OCI-LY3 (cell line): ENCODE measurements at regions not wholly inside any gene's neighbourhood (a gene's known extent, or its start where the extent isn't known, plus 50 kb on each side); places are given as distances from the start of the nearest gene placed in this dataset.

Experiments
- H2AFZ ChIP-seq: fragments of 200-600, 300-600 bp; shearing (Covaris generic); 2 replicates; pipeline ENCODE4 v1.6.0; 2014; ENCODE audit warnings: antibody characterized with exemption, low read depth, low read length
- H3K27ac ChIP-seq: fragments of 200-600, 300-600 bp; sonication (generic); 2 replicates; pipeline ENCODE4 v1.5.1; 2014; ENCODE audit warnings: mild to moderate bottlenecking, low read length, moderate library complexity, mixed read lengths
- H3K27me3 ChIP-seq: fragments of 200-600, 300-600 bp; sonication (generic); 2 replicates; pipeline ENCODE4 v1.6.1; 2014; ENCODE audit warnings: low read depth, low read length, mixed read lengths
- H3K36me3 ChIP-seq: fragments of 200-600, 300-600 bp; sonication (generic); replicated peaks from 2 replicates; pipeline ENCODE3; 2014; ENCODE audit warnings: low read depth, low read length, mixed read lengths
- H3K4me1 ChIP-seq: fragments of 300-600, 200-600 bp; sonication (generic); 2 replicates; pipeline ENCODE4 v1.6.1; 2014; ENCODE audit warnings: low read length, mixed read lengths
- H3K4me2 ChIP-seq: fragments of 200-600, 300-600 bp; sonication (generic); 2 replicates; pipeline ENCODE4 v1.6.1; 2014; ENCODE audit warnings: low read length, mixed read lengths
- H3K4me3 ChIP-seq: fragments of 300-600, 200-600 bp; sonication (generic); 2 replicates; pipeline ENCODE4 v1.5.1; 2014; ENCODE audit warnings: antibody characterized with exemption, mild to moderate bottlenecking, low read length, moderate library complexity
- H3K79me2 ChIP-seq: fragments of 300-600, 200-600 bp; shearing (Covaris generic); 2 replicates; pipeline ENCODE4 v1.6.1; 2014; ENCODE audit warnings: mild to moderate bottlenecking, low read length, mixed read lengths
- H3K9ac ChIP-seq: fragments of 300-600, 200-600 bp; shearing (Covaris generic); 2 replicates; pipeline ENCODE4 v1.6.0; 2014; ENCODE audit warnings: mild to moderate bottlenecking, low read length, moderate library complexity
- H3K9me3 ChIP-seq: fragments of 200-600, 300-600 bp; shearing (Covaris generic); 2 replicates; pipeline ENCODE4 v1.6.1; 2014; ENCODE audit warnings: low read length, mixed read lengths; ENCODE audit not compliant: insufficient read depth
- H4K20me1 ChIP-seq: fragments of 200-600, 300-600 bp; sonication (generic); 2 replicates; pipeline ENCODE4 v1.6.1; 2016; ENCODE audit warnings: low read length, mixed read lengths; ENCODE audit not compliant: insufficient read depth
- CTCF ChIP-seq: fragments of 200-600, 300-600 bp; sonication (generic); IDR thresholded peaks from 2 replicates; pipeline ENCODE4 v1.5.1; 2014; ENCODE audit warnings: antibody characterized with exemption, low read length, low read depth
- EZH2phosphoT487 ChIP-seq: fragments of 200-600 bp; shearing (Covaris generic); IDR thresholded peaks from 2 replicates; pipeline ENCODE4 v1.6.1; 2018; ENCODE audit warnings: antibody characterized with exemption, mixed run types, low read depth

GRCh38 chr3:25074149-25074548 is 353.9 kb upstream of the RARB start:
- Histone ChIP-seq H3K27me3 (no peaks in the 10 kb centered on the region), H3K9ac (no peak overlapping the region), H4K20me1 (no peaks in the 10 kb centered on the region), H3K79me2 (no peaks in the 10 kb centered on the region), H3K9me3 (no peaks in the 10 kb centered on the region), H3K36me3 (no peaks in the 10 kb centered on the region), H3K4me1 (no peaks in the 10 kb centered on the region), H2AFZ (no peak overlapping the region), H3K27ac (no peak overlapping the region), H3K4me3 (no peak overlapping the region), H3K4me2 (no peak overlapping the region)
- TF ChIP-seq CTCF (no peak), EZH2phosphoT487 (no peak)

- no peak overlapping the region for H3K27ac ChIP-seq
- no peaks in the 10 kb centered on the region for H4K20me1 ChIP-seq
- no peaks in the 10 kb centered on the region for H3K79me2 ChIP-seq
- no peak overlapping the region for H3K4me2 ChIP-seq
- no peaks in the 10 kb centered on the region for H3K36me3 ChIP-seq
- H3K9ac ChIP-seq: no peak overlapping the region
- no peaks in the 10 kb centered on the region for H3K4me1 ChIP-seq
- no peak overlapping the region for H2AFZ ChIP-seq
- no peaks in the 10 kb centered on the region for H3K9me3 ChIP-seq
- H3K27me3 ChIP-seq: no peaks in the 10 kb centered on the region
- TF ChIP-seq EZH2phosphoT487 (no peak), CTCF (no peak)
- H3K4me3 ChIP-seq: no peak overlapping the region
Observed at GRCh38 chr3:25080461-25080860, 347.6 kb upstream of the RARB start.

GRCh38 chr3:25084016-25084415 is 344.0 kb upstream of the RARB start:
- no peak overlapping the region for H3K27ac ChIP-seq
- H3K27me3 ChIP-seq: no peaks in the 10 kb centered on the region
- no peak for TF ChIP-seq EZH2phosphoT487
- no peak for TF ChIP-seq CTCF
- no peaks in the 10 kb centered on the region for H3K79me2 ChIP-seq
- H3K36me3 ChIP-seq: no peaks in the 10 kb centered on the region
- no peaks in the 10 kb centered on the region for H3K4me1 ChIP-seq
- no peak overlapping the region for H2AFZ ChIP-seq
- H4K20me1 ChIP-seq: no peaks in the 10 kb centered on the region
- H3K9me3 ChIP-seq: no peaks in the 10 kb centered on the region
- no peak overlapping the region for H3K4me2 ChIP-seq
- H3K4me3 ChIP-seq: no peak overlapping the region
- H3K9ac ChIP-seq: no peak overlapping the region

- no peak overlapping the region for H3K27ac ChIP-seq
- TF ChIP-seq CTCF (no peak), EZH2phosphoT487 (no peak)
Observed at GRCh38 chr3:25086721-25087120, 341.3 kb upstream of the RARB start.

More at GRCh38 chr3:25086721-25087120, 341.3 kb upstream of the RARB start:
- H3K79me2 ChIP-seq: no peaks in the 10 kb centered on the region
- peaks cover 10% of the 10 kb centered on the region for H3K27me3 ChIP-seq
- H4K20me1 ChIP-seq: no peaks in the 10 kb centered on the region
- no peaks in the 10 kb centered on the region for H3K4me1 ChIP-seq
- H3K36me3 ChIP-seq: no peaks in the 10 kb centered on the region
- no peak overlapping the region for H3K4me2 ChIP-seq
- no peaks in the 10 kb centered on the region for H3K9me3 ChIP-seq
- no peak overlapping the region for H2AFZ ChIP-seq
- no peak overlapping the region for H3K4me3 ChIP-seq
- no peak overlapping the region for H3K9ac ChIP-seq
